Ramos (cell line): ENCODE measurements at regions not wholly inside any gene's neighbourhood (a gene's known extent, or its start where the extent isn't known, plus 50 kb on each side); places are given as distances from the start of the nearest gene placed in this dataset.
"Not testable (repeated sequence)": the region's sequence is repeated elsewhere in the genome, so short reads cannot be mapped to it uniquely, and the experiment has no call there.

Experiments used
- in situ Hi-C: fragments of 300-500 bp; cut with MboI; formaldehyde crosslinking; loops from one replicate; pipeline ENCODE4 v1.14.3; 2022; ENCODE audit warnings: low sequenced_read_pairs; ENCODE audit not compliant: unreplicated experiment

DNA sequence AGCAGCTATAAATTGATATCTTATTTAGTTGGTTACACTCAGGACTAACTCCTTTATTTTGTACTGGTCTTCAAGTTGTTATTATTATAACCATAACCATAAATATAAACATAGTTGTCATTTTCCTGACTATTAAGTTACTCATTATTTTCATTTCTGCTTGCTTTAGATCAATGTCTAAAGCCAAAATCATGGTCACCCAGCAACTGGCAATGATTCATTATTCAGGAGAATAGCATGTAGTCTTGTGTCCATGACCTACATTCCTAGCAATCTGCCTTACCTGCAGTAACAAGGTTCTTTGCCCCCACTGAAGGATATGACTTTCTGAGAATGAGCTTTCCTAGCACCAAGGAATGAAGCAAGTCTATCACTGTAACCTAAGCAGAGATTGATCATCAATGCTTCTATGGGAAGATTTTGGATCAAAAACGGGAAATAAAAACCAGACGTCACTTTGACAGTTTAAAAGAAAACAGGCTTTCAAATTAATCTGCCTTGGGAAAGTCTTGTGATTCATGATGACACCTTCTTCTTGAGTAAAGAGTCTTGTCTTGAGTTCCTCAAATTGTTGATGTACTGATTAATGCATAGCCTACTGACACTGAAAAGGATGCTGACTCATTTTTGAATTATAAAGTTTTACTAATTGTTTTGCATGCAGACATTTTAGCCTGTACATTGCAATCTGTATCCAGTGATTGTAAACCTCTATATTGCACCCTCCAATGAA lies 203.3 kb upstream of the IVNS1ABP start:
- in situ Hi-C loops: no loop called here

DNA sequence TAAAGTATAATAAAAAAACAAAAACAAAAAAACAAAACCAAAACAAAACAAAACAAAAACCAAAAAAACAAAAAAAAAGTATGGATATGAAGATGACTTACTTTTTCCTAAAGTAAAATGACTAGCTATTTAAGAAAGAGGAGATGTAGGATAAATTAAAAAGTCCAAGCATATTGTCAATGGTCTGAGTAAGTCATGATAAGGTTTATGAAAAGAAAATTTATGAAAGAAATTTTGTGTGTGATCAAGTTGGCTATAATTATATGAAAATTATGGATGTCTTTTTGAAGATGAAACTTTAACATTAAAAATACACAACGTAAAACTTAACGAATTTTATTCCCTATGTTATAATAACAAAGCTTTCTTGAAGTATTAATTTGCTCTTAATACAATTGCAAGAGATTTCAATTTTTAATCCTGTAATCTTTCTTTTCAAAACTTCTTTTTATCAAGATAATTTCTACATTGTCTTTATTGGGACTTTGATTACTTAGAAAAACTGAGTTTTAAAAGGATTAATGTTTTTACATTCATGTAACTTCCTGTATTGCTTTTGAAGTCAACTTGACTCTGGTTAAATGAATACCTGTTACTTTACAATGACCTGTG lies 200.9 kb upstream of the IVNS1ABP start:
- in situ Hi-C loops: no loop called here

DNA sequence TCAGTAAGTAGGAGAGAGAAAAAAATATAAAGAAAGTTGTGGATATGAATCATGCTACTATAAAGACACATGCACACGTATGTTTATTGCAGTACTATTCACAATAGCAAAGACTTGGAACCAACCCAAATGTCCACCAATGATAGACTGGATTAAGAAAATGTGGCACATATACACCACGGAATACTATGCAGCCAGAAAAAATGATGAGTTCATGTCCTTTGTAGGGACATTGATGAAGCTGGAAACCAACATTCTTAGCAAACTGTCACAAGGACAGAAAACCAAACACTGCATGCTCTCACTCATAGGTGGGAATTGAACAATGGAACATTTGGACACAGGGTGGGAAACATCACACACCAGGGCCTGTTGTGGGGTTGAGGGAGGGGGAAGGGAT lies 200.3 kb upstream of the IVNS1ABP start:
- in situ Hi-C loops: not testable (repeated sequence)

DNA sequence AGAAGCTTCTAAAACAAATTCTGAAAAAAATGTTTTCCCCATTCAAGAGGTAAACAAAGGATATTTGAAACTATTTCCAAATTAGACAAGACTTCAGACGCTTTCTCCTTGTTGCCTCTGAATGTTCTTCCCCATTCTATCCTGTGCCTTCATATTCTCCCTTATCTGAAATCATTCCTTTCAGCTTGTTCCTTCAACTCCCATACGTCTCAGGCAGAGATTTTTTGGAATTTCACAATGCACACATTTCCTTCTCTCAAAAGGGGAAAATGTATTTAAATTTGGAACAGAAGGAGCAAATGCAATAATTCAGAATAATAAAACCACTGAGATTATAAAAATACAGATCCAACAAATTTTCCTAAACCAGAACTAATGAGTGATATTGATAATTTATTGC lies 198.7 kb upstream of the IVNS1ABP start:
- in situ Hi-C loops: no loop called here

DNA sequence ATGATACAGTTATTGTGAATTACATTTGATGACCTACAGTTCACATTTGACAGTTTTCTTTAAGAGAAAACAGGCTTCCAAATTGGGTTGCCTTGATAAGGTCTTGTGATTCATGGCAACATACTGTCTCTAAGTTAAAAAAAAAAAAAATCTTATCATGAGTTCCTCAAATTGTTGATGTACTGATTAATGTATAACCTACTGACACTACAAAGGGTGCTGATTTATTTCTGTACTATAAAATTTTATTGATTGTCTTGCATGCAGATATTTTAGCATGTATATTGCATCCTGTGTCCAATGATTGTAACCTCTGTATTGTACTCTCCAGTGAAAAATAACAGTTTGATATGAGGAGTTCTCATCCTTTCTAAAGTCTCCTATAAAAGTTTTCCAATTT lies 197.3 kb upstream of the IVNS1ABP start:
- in situ Hi-C loops: no loop called here

DNA sequence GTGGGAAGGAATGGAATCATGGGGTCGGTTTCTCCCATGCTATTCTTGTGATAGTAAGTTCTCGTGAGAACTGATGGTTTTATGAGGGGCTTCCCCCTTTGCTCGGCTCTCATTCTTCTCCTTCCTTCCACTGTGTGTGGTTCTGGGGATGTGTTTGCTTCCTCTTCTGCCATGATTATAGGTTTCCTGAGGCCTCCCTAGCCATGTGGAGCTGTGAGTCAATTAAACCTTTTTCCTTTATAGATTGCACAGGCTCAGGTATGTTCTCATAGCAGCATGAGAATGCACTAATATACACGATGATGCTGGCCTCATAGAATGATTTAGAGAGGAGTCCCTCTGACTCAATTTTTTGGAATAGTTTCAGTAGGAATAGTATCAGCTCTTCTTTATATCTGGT lies 195.4 kb upstream of the IVNS1ABP start:
- in situ Hi-C loops: no loop called here

DNA sequence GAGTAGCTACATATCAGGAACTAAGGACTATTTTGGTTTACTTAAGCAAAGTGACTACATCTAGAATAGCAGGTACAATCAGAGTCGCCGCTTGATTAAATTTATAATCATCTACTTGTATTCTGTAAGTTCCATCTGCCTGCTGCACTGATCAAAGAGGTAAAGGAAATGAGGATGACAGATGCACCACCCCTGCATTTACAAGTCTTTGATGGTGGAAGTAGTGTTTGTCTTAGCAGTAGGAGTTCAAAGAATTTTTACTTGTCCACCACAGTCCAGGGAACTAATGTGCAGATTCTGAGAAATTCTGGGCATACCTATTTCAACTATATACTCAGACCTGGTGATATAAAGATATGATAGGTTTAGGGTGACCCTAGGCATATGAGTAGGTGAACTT lies 184.1 kb upstream of the IVNS1ABP start:
- in situ Hi-C loops: no loop called here

DNA sequence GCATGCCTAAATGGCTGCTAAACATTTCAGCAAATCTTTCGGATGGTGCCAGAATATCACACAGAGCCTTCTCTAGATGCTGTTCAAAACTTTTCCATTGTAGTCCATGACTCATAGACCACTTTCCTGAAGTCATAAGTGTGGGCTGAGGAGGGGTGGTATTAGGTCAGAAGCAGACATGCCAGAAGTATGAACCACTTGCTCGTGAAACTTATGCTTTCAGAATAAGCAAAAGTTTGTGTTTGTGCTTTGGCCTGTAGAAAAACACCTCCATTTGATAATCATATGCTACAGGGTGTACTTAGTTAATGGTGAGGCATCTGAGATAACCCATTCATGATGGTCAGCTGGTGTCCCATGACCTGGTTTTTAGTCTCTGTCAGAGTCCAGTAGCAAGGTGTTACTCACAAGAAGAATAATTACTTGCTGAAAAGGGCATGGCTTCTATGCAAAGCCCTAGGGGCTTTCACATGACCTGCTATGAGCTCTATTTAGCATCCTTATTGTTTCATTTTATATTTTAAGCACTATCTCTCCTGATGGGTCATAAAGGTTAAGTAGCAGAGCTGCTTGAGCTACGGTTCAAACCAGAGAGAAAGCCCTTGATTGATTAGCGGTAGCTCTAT lies 183.1 kb upstream of the IVNS1ABP start:
- in situ Hi-C loops: no loop called here

DNA sequence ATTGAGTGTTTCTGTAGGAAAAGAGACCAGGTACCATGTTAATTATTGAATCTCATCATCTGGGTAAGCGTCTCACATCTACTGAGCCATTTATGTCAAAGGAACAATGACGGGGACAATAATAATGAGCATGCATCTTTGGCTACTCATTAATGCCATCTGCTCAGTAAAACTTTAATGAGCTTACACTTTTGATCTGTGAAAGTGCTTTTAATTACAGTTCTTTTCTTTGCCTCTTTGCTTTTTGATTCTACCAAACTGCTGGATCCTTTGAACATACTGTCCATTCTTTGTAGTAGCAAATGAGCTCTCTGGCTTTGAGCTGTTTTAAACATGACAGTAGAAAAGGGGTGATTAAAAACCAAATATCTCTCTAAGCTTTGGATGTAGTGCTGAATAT lies 181.2 kb upstream of the IVNS1ABP start:
- in situ Hi-C loops: no loop called here

DNA sequence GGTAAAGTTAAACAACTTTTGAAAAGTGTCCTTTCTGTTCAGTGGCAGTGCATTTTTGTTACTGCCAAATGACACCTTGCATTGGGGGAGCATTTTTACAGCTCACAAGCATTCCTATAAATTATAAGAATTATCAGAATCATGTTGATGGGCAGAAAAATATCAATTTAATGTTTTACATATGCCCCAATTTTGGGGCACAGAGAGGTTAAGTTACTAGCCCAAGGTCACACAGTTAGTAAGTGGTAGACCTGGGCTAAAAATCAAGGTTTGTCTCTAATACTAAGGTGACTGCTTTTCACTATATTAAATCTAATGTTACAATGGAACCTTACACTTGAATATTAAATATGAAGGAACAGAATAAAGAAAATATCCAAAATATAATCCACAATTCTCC lies 180.1 kb upstream of the IVNS1ABP start:
- in situ Hi-C loops: no loop called here

DNA sequence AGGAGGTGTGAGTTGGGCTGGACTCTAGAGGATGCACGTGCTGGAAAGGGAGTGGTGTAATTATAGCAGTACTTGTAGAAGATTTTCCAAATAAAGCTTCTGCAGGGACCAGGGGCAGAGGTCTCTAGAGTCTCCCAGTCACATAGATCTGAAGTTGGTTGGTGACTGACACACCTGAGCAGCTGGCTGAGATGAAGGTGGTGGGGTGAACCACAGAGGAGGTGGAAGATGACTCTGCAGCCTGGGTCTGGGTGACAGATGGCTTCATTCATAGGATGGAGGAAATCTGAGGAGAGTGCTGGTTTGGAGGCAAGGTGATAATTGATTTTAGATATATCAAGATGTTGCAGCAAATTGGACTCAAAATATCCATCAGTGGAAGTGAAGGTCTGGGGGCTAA lies 178.9 kb upstream of the IVNS1ABP start:
- in situ Hi-C loops: no loop called here

DNA sequence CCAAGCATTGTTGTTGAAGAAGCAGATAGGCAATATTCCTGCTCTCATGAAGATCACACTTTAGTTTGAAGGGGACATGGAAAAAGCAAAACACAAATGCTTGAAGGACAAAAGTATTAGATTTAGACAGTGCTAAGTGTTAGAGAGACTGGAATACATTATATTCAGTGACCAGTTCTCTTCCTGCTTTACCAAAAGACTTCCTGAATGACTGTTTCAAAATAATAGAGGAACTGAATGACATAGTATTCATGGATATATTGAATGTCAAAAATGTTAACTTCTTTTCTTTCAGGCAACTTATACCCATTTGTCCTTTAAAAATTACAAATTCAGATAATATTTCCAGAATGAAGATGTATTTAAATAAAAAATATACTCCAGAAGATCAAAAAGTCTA lies 178.0 kb upstream of the IVNS1ABP start:
- in situ Hi-C loops: no loop called here

DNA sequence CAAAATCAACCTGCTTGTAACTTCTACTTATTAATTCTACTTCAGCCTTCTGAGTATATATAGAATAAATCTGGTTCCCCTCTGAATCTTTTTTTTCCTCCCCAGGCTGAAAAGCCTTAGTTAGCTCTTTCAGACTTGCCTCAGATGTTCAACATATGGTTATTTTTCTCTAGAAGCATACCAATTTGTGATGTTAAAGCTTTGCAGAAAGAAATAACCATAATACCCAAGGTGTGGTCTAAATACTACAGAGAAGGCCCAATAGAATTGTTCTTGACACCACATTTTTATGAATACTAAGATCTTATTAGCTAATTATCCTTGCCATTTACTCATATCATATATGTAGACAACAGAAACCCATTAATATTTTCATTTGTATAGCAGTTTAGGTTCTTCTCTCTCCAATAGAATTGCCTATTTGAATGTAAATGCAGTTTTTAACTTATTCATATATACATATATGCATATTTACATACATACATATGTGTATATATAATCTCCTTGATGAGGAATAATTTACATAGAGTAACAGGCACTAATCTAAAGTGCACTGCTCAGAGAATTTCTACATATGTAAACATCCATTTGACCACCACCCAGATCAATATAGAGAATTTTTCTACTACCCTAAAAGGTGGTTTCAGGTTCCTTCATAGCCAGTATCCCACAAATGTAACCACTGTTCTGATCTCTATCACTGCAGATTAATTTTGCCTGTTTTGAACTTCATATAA lies 175.2 kb upstream of the IVNS1ABP start:
- in situ Hi-C loops: no loop called here

DNA sequence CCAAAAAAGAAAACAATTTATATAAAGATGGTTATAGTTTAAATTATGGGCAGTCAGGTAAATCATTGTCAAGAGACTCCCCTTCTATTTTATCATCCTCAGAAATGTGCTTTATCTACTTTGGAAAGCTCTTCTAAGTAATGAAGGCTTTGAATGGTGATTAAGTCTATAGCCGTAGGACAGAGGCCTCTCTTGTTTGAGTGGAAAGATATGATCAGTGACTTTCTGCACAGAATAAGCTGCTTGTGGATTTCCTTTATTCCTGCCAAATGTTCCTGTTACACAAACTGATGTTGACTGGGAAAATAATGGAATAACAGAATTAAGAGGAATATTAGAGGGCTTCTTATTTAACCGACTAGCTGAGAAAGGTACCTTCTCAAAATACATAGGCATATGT lies 174.6 kb upstream of the IVNS1ABP start:
- in situ Hi-C loops: no loop called here

DNA sequence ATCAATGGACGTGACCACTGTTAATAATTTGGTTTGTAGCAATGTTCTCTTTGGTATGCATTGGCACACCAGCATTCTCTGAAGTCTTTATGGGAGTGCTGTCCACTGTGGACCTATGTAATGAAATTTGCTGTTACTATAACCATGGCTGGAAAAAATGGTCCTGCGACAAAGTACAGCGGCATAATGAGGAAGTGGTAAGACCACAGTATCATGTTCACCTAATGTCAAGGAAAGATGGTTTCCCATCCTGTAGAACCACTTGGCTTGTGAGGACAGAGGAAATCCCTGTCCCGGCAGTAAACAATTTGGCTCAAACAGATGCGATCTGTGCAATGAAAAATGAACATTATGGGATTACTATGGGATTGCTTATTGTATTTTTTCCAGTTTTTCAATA lies 173.9 kb upstream of the IVNS1ABP start:
- in situ Hi-C loops: no loop called here

DNA sequence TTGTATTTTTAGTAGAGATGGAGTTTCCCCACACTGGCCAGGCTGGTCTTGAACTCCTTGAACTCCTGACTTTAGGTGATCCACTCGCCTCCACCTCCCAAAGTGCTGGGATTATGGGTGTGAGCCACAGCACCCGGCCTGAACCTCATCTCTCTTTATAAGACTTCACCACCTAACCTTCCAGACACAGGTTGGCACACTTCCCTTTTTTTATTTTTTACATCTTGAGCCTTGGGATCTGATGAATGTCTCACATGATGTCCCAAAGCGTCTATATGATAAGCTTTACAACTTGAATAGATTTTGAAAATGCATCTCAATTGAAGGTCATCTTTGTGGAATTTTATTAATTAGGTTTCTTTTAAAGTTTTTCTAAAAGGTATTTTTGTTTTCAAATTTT lies 172.4 kb upstream of the IVNS1ABP start:
- in situ Hi-C loops: no loop called here

DNA sequence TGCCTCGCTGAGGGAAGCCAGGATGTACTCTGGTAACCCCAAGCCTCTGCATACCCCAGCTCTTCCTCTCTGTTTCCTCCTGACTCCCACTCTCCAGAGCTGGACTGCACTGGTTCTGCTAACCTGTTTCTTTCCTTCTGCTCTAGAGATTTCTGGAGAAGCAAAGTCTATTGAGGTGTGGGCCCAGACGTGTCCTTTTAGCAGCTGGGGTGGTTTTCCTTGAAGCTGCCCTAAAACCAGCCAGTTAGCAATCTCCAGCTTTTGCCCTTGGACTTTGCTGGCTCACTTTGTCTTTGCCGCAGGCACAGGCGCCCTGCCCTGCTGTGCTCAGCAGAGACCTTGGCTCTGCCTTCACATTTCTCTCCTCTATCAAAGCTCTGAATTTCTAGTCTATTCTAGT lies 171.8 kb upstream of the IVNS1ABP start:
- in situ Hi-C loops: no loop called here

DNA sequence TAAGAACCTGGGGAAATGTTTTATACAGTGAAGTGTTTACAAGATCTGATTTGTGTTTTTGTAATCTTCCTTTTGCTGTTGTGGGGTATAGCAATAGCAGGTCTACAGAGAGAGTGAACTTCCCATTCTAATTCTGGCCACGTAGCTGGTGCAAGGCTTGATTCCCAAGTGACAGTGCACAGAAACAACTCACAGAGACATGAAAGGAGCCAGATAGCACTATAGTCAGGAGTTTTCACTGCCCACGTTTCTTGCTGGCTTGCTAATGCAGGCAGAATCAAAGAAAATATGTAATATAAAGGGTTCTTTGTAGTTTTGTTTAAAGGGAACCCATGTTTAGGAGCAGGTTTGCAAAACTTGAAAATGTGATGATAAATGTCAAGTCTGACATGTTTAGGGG lies 170.9 kb upstream of the IVNS1ABP start:
- in situ Hi-C loops: no loop called here

DNA sequence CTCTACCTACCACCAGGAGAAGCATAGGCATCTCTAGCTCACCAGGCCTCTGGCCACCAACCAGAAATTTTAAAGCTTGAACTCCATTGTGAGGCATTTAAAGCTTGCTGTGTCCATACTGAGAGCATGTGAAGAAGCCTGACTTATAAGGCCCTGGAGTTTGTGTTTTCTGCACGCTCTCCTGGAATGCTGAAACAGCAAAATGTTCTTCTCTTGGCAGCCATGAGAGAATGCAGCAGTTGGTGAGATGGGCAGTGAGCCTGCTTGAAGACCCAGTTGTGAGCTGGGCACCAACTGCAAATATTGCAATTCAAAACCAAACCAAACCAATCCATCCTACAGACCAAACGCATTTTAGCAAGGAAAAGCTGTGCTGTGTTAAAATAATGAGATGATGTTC lies 170.0 kb upstream of the IVNS1ABP start:
- in situ Hi-C loops: no loop called here

DNA sequence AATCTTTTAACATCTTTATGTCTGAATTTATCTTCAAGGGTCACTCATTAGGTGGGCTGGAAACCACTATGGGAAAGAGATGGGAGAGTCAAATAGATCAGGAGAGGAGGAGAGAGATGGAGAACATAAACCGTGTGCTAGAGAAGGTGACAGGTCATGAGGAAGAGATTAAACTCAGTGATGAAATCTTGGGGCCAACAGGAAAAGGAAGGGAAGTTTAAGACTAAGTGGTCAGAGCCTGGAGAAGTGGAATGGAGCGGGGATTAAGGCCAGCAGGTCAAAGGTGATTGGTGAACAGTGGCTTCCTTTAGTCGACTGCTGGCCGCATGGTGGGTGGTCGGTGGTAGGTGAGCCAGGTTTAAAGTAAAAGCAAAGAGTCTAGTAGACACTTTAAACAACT lies 169.3 kb upstream of the IVNS1ABP start:
- in situ Hi-C loops: no loop called here
